SK-N-SH treated with all-trans-retinoic acid at 6 μM for 48 hours (cell line): ENCODE measurements at regions not wholly inside any gene's neighbourhood (a gene's known extent, or its start where the extent isn't known, plus 50 kb on each side); places are given as distances from the start of the nearest gene placed in this dataset.

Source experiments
- CREB5 ChIP-seq: fragments of 250-450 bp; sonication (Bioruptor Pico); IDR thresholded peaks from 2 replicates; pipeline ENCODE4 v1.5.1; 2020; ENCODE audit warnings: low read depth, mild to moderate bottlenecking, moderate library complexity
- CSDC2 ChIP-seq: fragments of 250-450 bp; sonication (Bioruptor Pico); IDR thresholded peaks from 2 replicates; pipeline ENCODE4 v1.5.0; 2020; ENCODE audit warnings: mild to moderate bottlenecking, moderate library complexity
- POU6F1 ChIP-seq: fragments of 250-450 bp; sonication (Bioruptor Pico); IDR thresholded peaks from 2 replicates; pipeline ENCODE4 v1.8.0; 2021; ENCODE audit warnings: low read depth, mild to moderate bottlenecking, moderate library complexity, borderline replicate concordance
- ZC3H10 ChIP-seq: fragments of 250-450 bp; sonication (Bioruptor Pico); IDR thresholded peaks from 2 replicates; pipeline ENCODE4 v1.5.1; 2021; ENCODE audit warnings: mild to moderate bottlenecking, moderate library complexity

GRCh38 chr20:23215344-23215995 lies 129.3 kb upstream of the CD93 start:
- TF ChIP-seq CREB5 (CRISPR knock-in tag) = no peak
- TF ChIP-seq ZC3H10 (CRISPR knock-in tag) = no peak
- no peak for TF ChIP-seq CSDC2 (CRISPR knock-in tag)
- TF ChIP-seq POU6F1 (CRISPR knock-in tag) = no peak
